DOHH2 (cell line): ENCODE measurements at regions not wholly inside any gene's neighbourhood (a gene's known extent, or its start where the extent isn't known, plus 50 kb on each side); places are given as distances from the start of the nearest gene placed in this dataset.
A peak's percentile ranks its signal among the peaks of the same experiment; 100 is the strongest.

ENCODE experiments used
- H3F3A ChIP-seq: fragments of 200-600 bp; sonication (generic), shearing (Covaris generic); 2 replicates; pipeline ENCODE4 v1.6.0; 2016; ENCODE audit warnings: antibody characterized with exemption, mild to moderate bottlenecking; ENCODE audit not compliant: control insufficient read depth, insufficient read depth
- H3K27ac ChIP-seq: fragments of 200-600 bp; sonication (generic); 2 replicates; pipeline ENCODE4 v1.5.1; 2014; ENCODE audit warnings: low read depth, mild to moderate bottlenecking, low read length, moderate library complexity
- H3K27me3 ChIP-seq: fragments of 200-600 bp; sonication (generic); 2 replicates; pipeline ENCODE4 v1.6.1; 2014; ENCODE audit warnings: mild to moderate bottlenecking, low read length, mixed read lengths; ENCODE audit not compliant: control insufficient read depth
- H3K36me3 ChIP-seq: fragments of 200-600 bp; sonication (generic); 2 replicates; pipeline ENCODE4 v1.6.1; 2014; ENCODE audit warnings: mild to moderate bottlenecking, low read length, moderate library complexity, mixed read lengths; ENCODE audit not compliant: control insufficient read depth
- H3K4me1 ChIP-seq: fragments of 200-600 bp; sonication (generic); 2 replicates; pipeline ENCODE4 v1.6.1; 2014; ENCODE audit warnings: mild to moderate bottlenecking, low read length, mixed read lengths; ENCODE audit not compliant: control insufficient read depth
- H3K4me2 ChIP-seq: fragments of 200-600 bp; sonication (generic); 2 replicates; pipeline ENCODE4 v1.6.0; 2014; ENCODE audit warnings: mild to moderate bottlenecking, low read length, moderate library complexity
- H3K4me3 ChIP-seq: fragments of 200-600 bp; sonication (generic); 2 replicates; pipeline ENCODE4 v1.5.1; 2014; ENCODE audit warnings: mild to moderate bottlenecking, low read length, mixed read lengths
- H3K79me2 ChIP-seq: fragments of 200-600 bp; sonication (generic); 2 replicates; pipeline ENCODE4 v1.6.1; 2014; ENCODE audit warnings: mild to moderate bottlenecking, low read length, mixed read lengths; ENCODE audit not compliant: control insufficient read depth
- H3K9me2 ChIP-seq: fragments of 200-600 bp; sonication (generic); replicated peaks from 2 replicates; pipeline ENCODE4 v1.6.1; 2014; ENCODE audit warnings: mild to moderate bottlenecking, low read length, mixed read lengths; ENCODE audit not compliant: control insufficient read depth
- H3K9me3 ChIP-seq: fragments of 200-600 bp; sonication (generic); 2 replicates; pipeline ENCODE4 v1.6.1; 2014; ENCODE audit warnings: antibody characterized with exemption, low read length, mixed read lengths; ENCODE audit not compliant: control insufficient read depth, insufficient read depth
- H4K20me1 ChIP-seq: fragments of 200-600 bp; sonication (generic); 2 replicates; pipeline ENCODE4 v1.6.0; 2014; ENCODE audit warnings: low read depth, mild to moderate bottlenecking, antibody characterized with exemption, low read length, moderate library complexity; ENCODE audit not compliant: control insufficient read depth, insufficient read depth
- EZH2phosphoT487 ChIP-seq: fragments of 200-600 bp; sonication (generic); IDR thresholded peaks from 2 replicates; pipeline ENCODE4 v1.6.1; 2017; ENCODE audit warnings: borderline replicate concordance, mild to moderate bottlenecking, antibody characterized with exemption, low read length, moderate library complexity, mixed read lengths
- TF ChIP-seq, protein P1 (sequence below): fragments of 200-600 bp; sonication (generic); IDR thresholded peaks from one replicate; pipeline ENCODE4 v1.5.1; 2014; ENCODE audit warnings: antibody characterized with exemption, mild to moderate bottlenecking, low read depth, low read length; ENCODE audit not compliant: poor library complexity, severe bottlenecking

- no peaks in the 10 kb centered on the region for H4K20me1 ChIP-seq
- H3F3A ChIP-seq, result no peaks in the 10 kb centered on the region
- H3K4me1 ChIP-seq, result peaks cover 13% of the 10 kb centered on the region
- no peak overlapping the region for H3K4me3 ChIP-seq
- H3K9me3 ChIP-seq, result no peaks in the 10 kb centered on the region
- H3K27me3 ChIP-seq, result 0 out of 2 replicates have a peak, but pooled peaks cover 3% of the 10 kb centered on the region
- no peaks in the 10 kb centered on the region for H3K9me2 ChIP-seq
- TF ChIP-seq, protein P1, sequence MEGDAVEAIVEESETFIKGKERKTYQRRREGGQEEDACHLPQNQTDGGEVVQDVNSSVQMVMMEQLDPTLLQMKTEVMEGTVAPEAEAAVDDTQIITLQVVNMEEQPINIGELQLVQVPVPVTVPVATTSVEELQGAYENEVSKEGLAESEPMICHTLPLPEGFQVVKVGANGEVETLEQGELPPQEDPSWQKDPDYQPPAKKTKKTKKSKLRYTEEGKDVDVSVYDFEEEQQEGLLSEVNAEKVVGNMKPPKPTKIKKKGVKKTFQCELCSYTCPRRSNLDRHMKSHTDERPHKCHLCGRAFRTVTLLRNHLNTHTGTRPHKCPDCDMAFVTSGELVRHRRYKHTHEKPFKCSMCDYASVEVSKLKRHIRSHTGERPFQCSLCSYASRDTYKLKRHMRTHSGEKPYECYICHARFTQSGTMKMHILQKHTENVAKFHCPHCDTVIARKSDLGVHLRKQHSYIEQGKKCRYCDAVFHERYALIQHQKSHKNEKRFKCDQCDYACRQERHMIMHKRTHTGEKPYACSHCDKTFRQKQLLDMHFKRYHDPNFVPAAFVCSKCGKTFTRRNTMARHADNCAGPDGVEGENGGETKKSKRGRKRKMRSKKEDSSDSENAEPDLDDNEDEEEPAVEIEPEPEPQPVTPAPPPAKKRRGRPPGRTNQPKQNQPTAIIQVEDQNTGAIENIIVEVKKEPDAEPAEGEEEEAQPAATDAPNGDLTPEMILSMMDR, result no peak
- no peak for TF ChIP-seq EZH2phosphoT487
- no peaks in the 10 kb centered on the region for H3K79me2 ChIP-seq
- H3K4me2 ChIP-seq, result no peak overlapping the region
- no peak overlapping the region for H3K27ac ChIP-seq
- no peaks in the 10 kb centered on the region for H3K36me3 ChIP-seq
Measured at GRCh38 chr4:111988514-111988913, 156.7 kb upstream of the FAM241A start.

- H3K79me2 ChIP-seq, result no peaks in the 10 kb centered on the region
- TF ChIP-seq, protein P1, result no peak
- TF ChIP-seq EZH2phosphoT487, result no peak
- no peaks in the 10 kb centered on the region for H3F3A ChIP-seq
- H3K4me1 ChIP-seq, result peaks cover 13% of the 10 kb centered on the region
- no peaks in the 10 kb centered on the region for H3K9me2 ChIP-seq
- no peaks in the 10 kb centered on the region for H4K20me1 ChIP-seq
- H3K4me2 ChIP-seq, result no peak overlapping the region
- H3K4me3 ChIP-seq, result no peak overlapping the region
- H3K9me3 ChIP-seq, result no peaks in the 10 kb centered on the region
- peaks cover 3% of the 10 kb centered on the region; the same call in 1 of the 2 replicates for H3K27me3 ChIP-seq
- H3K27ac ChIP-seq, result no peak overlapping the region
- H3K36me3 ChIP-seq, result no peaks in the 10 kb centered on the region
Measured at GRCh38 chr4:111989817-111990216, 155.4 kb upstream of the FAM241A start.

GRCh38 chr4:111991163-111991562 lies 154.1 kb upstream of the FAM241A start:
- H3F3A ChIP-seq, result no peaks in the 10 kb centered on the region
- H3K4me3 ChIP-seq, result peak overlapping the region; percentile 38; the same call in 1 of the 2 replicates
- H3K27ac ChIP-seq, result no peak overlapping the region
- TF ChIP-seq, protein P1, result no peak
- no peaks in the 10 kb centered on the region for H3K36me3 ChIP-seq
- H3K27me3 ChIP-seq, result peaks cover 3% of the 10 kb centered on the region; the same call in 1 of the 2 replicates
- H3K4me1 ChIP-seq, result peaks cover 13% of the 10 kb centered on the region
- H3K79me2 ChIP-seq, result no peaks in the 10 kb centered on the region
- no peaks in the 10 kb centered on the region for H3K9me3 ChIP-seq
- no peaks in the 10 kb centered on the region for H4K20me1 ChIP-seq
- peak overlapping the region; percentile 67 for H3K4me2 ChIP-seq
- H3K9me2 ChIP-seq, result no peaks in the 10 kb centered on the region
